ENCODE measurements at regions not wholly inside any gene's neighbourhood (a gene's known extent, or its start where the extent isn't known, plus 50 kb on each side); places are given as distances from the start of the nearest gene placed in this dataset.
A peak's percentile ranks its signal among the peaks of the same experiment; 100 is the strongest.
"Not testable (repeated sequence)": the region's sequence is repeated elsewhere in the genome, so short reads cannot be mapped to it uniquely, and the experiment has no call there.

DNA sequence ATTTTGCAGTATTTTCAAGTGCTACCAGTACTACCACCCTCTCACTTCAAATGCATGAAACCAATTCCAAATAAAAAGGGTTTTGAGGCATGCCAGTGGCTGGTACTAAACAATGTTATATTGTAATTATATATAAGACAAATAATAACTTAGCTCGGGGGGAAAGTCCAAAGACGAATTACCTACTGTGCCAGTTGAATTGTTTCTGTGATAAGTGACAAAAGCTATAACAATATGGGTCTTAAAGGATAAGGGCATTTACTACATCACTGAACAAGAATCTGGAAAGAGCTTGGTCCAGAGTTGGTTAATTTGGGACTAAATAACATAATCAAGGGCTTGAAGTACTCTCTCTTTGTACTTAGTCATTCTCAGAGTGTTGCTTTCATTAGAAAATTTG is 404.7 kb upstream of the CHAC2 start:
- no peak for DNase-seq (ENCODE audit: low spot score)

DNA sequence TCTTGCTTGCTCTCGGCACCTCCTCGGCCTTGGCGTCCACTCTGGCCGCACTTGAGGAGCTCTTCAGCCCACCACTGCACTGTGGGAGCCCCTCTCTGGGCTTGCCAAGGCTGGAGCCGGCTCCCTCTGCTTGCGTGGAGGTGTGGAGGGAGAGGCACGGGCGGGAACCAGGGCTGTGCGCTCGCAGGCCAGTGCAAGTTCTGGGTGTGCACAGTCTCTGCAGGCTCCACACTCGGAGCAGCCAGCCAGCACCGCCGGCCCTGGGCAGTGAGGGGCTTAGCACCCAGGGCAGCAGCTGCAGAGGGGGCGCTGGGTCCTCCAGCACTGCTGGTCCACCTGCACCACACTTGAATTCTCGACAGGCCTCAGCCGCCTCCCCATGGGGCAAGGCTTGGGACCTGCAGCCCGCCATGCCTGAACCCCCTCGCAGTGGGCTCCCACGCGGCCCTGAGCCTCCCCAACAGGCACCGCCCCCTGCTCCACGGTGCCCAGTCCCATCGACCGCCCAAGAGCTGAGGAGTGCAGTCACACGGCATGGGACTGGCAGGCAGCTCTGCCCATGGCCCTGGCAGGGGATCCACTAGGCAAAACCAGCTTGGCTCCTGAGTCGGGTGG is 411.2 kb upstream of the CHAC2 start:
- DNase-seq (ENCODE audit: low spot score): no peak

DNA sequence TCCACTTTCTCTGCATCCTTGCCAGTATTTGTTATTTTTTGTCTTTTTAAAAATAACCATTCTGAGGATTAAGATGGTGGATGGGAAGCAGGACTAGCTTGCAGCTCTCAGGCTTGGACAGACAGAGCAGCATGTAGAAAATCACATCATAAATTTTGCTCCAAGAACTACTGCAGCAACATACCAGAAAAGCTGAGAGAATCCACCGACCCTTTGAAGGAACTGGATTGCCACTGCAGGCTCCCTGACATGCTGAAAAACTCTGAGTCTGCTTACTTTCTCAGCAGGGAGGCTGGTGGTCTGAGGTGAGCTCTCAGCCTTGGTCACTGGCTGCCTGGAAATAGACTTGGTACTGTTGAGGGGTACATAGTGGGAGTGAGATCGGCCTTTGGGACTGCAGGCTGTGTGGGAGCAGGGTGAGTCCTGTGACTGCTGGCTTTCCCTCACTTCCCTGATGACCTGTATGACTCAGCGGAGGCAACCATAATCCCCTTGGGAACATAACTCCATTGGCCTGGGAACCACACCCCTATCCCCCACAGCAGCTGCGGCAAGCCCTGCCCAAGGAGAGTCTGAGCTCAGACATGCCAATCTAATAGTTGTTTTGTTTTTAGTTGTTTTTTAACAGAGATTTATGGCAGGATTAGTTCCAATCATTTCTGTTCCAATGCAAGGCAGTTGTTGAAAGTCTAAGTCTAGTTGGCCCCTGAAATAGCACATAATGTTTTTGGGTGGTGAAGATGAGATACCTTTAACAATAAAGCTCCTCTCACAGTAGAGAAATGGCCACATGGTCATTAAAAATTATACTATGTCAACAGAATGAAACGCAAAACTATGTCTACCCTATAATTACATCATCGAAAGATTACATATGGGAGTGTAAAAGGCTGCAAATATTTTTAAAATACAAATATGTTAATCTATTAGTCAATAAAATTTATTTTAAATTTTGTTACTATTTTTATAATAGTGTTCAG is 414.2 kb upstream of the CHAC2 start:
- DNase-seq (ENCODE audit: low spot score): no peak

DNA sequence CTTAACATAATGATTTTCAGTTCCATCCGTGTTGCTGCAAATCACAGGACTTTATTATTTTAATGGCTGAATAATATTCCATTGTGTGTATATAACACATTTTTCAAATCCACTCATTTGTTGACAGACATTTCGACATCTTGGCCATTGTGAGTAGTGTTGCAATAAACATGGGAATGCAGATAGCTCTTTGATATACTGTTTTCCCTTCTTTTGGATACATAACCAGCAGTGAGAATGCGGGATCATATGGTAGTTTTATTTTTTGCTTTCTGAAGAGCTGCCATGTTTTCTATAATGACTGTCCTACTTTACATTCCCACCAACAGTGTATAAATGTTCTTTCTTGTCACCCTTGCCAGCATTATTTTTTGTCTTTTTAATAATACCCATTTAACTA is 420.3 kb upstream of the CHAC2 start:
- no peak for DNase-seq (ENCODE audit: low spot score)

DNA sequence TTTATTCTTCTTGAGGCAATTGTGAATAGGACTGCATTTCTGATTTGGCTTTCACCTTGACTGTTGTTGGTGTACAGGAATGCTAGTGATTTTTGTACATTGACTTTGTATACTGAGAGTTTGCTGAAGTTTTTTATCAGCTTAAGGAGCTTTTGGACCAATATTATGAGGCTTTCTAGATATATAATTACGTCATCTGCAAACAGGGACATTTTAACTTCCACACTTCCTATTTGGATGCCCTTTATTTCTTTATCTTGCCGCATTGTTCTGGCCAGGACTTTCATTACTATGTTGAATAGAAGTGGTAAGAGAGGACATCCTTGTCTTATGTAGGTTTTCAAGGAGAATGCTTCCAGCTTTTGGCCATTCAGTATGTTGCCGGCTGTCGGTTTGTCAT is 425.4 kb upstream of the CHAC2 start:
- no peak for DNase-seq (ENCODE audit: low spot score)

DNA sequence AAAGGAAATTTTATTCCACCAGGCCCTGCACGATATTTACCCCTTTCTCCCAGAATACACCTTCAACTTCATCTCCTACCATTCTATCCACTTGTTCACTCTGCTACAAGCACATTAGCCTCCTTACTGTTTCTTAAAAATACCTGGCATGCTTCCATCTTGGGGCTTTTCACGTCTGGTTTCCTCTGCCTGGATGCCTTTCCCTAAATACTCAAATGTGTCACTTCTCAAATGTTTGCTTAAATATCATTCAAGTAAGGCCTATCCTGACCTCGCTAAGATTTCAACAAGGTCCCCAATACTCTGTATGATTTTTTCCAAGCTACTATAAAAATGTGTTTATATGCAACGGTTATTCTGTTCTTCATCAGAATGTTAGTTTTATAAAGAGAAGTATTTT is 433.0 kb upstream of the CHAC2 start:
- DNase-seq (ENCODE audit: low spot score): no peak

DNA sequence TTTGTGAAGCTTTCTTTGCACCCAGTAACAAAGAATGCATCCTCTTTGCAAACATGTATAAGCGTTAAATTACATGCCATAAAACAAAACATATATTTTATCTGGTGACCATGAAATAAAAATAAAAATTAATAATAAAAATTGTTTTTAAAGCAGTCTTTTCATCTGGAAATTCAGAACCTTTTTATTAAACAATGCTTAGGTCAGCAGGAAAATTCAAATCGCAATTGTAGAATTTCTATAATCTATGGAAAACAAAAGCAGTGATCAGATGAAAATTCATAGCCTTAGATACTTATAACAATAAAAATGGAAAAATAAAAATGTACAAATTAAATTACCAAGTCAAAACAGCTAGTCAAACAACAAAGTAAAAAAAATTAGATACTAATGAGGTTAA is 435.9 kb upstream of the CHAC2 start:
- DNase-seq (ENCODE audit: low spot score): no peak

DNA sequence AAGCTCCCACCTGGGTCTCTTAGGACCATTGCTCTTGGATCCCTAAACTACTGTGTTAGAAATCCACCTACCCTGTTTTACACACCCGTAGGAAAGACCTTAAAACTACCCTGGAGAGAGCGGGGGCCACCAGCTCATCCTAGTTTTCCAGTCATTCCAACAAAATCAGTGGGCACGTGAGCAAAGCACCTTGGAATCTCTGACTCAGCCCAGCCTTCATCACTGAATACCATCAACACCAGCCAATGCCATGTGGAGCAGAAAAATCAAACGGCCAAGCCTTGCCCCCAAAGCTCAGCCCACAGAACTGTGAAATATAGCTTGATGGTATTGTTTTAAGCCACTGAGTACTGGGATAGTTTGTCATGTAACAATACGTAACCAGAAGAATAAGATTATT is 449.7 kb upstream of the CHAC2 start:
- no peak for DNase-seq (ENCODE audit: low spot score)

DNA sequence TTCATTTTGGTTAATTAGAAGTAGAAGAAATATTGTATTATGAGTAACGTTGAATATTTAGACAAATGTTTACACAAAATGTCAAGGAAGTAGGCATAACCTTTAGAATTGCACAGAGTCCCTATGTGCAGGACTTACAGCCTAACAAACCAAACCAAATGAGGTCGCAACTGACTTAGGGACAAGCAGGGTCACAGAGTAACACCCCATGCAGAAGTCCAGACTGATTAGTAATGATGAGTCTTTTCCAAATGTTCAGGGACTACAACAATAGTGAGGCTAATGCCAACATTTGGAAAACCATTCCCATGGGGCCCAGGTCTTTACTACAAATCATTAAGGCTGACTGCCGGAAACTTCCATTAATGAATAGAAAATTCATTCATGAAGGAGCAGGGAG is 452.5 kb upstream of the CHAC2 start:
- DNase-seq (ENCODE audit: low spot score): no peak

DNA sequence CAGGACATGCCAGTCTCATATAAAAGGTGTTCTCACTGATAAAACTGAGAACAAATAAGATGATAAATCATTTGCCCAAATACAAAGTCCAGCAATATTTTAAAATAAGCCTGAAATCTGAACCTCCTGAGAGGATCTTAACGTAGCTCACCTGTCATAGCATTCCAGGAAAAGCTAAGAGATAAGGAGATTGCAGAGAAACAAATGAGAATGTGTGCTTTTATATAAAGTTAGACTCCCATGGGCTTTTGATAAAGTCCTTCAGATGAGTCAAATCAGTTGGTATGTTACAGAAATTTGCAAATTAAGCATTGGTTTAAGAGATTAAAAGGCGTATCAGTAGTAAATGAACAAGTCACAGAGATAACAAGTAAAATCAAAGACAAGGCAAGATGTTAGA is 452.9 kb upstream of the CHAC2 start:
- no peak for DNase-seq (ENCODE audit: low spot score)

DNA sequence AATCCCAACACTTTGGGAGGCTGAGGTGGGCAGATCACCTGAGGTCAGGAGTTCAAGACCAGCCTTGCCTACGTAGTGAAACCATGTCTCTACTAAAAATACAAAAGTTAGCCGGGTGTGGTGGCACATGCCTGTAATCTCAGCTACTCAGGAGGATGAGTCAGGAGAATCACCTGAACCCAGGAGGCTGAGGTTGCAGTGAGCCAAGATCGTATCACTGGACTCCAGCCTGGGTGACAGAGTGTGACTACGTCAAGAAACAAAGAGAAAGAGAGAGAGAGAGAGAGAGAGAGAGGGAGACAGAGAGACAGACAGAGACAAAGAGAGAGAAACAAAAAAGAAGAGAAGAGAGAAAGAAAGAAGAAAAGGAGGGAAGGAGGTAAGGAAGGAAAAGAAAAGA is 454.0 kb upstream of the CHAC2 start:
- not testable (repeated sequence) for DNase-seq (ENCODE audit: low spot score)

DNA sequence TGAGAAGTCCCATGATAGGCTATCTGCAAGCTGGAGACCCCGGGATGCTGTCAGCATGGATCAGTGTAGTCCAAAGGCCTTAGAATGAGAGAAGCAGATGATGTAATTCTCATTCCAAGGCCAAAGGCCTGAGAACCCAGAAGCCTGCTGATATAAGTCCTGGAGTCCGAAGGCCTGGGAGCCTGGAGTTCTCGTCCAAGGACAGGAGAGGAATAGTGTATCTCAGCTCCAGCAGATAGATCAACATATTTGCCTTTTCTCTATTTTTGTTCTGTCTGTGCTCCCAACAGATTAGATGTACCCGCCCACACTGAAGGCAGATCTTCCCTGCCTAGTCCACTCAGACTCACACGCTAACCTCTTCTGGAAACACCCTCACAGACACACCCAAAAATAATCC is 454.9 kb upstream of the CHAC2 start:
- DNase-seq (ENCODE audit: low spot score): no peak

DNA sequence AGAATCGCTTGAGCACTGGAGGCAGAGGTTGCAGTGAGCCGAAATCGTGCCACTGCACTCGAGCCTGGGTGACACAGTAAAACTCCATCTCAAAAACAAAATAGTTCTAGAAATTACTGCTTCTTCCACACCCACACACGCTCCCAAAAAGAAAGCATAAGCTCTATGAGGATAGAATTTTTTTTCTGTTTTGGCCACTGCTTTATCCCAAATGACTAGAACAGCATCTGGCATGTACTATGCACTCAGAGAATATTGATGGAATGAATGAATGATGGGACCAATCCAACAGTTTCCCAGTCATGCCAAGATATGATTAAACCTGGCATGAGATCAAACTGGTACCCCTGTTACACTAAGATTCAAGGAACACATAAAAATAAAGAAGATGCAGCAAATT is 455.4 kb upstream of the CHAC2 start:
- no peak for DNase-seq (ENCODE audit: low spot score)

DNA sequence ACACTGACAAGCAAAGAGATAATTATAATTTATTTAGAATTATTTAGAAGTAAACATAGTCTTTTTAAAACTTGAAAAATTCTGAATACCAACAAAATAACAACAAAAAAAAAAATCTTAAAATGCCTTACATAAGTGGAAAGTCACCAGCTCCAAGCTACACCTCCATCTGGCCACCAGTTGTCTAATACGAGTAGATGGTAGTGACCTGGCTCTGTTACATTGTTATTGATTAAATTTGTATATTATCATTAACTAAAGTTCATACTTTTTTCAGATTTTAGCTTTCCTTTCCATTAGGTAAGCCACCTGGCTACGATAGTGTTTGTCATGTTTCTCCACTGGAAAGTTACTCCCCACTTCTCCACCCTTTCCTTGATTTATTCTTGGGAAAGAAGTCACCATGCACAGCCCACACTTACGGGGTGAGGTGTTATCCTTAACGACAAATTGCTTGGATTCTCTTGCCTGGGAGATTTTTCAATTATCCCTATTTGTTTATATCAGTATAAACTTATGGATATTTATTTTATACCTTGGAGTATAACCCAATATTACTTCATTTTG is 464.5 kb upstream of the CHAC2 start:
- no peak for DNase-seq (ENCODE audit: low spot score)

DNA sequence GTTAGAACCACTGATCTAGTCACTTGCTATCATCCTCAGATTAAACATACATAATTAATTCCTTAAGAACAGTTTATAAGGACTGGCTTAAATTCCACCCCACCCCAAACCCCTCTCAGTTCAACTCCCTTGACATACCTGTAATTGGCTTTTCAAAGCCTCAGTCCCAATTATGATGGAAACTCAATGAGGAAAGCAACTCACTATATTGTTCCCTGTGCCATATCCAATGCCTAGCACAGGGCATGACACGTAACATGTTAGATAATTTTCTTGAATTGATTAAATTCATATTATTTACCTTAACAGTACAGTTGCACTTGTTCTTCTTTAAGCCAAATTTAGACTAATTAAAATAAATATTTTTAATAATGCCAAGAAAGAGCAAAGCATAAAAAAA is 465.1 kb upstream of the CHAC2 start:
- no peak for DNase-seq (ENCODE audit: low spot score)

DNA sequence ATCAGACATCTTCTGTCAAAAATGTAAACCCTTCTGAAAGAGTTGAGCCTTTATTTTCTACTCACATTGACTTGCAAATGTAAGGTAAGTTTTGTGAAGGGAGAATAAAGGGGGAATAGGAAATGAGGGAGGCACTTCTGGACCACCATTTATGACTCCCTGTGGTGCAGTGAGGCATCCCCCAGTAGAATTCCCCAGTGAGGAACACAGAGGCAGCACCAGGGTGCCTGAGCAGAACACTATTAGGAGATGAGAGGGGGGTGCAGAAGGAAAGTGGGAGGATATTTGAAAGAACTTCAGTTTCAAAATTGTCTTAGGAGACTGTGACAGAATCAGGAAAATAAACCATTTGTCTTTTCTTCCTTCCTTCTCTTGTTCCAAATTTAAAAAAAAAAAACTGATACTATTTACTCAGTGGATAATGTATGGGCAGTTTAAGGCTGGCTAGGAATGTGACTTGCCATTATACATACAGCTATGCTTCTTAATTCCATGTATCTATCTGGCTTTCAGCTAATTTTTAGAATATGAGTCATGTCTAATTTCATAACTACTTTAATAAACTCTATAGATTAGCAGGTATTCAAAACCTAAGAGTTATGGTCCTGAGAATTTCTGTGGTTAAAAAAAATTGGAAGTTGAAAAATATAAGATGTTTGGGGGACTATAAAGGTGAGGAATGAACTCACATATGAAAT is 478.1 kb upstream of the CHAC2 start:
- no peak for DNase-seq (ENCODE audit: low spot score)

DNA sequence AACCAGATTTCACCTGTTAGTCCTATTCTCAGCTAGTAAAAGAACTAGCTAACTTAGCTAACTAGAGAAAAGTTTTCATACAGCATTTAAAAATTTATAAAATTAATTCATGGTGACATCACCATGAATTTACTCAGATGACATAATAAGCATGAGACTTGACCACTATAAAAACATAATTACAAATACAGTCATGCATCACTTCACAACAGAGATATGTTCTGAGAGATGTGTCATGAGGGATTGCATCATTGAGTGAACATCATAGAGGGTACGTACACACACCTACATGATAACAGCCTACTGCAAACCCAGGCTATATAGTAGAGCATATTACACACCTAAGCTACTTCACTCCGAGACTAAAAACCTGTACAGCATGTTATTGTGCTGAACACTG is 481.3 kb upstream of the CHAC2 start:
- DNase-seq (ENCODE audit: low spot score): peak; percentile 61

DNA sequence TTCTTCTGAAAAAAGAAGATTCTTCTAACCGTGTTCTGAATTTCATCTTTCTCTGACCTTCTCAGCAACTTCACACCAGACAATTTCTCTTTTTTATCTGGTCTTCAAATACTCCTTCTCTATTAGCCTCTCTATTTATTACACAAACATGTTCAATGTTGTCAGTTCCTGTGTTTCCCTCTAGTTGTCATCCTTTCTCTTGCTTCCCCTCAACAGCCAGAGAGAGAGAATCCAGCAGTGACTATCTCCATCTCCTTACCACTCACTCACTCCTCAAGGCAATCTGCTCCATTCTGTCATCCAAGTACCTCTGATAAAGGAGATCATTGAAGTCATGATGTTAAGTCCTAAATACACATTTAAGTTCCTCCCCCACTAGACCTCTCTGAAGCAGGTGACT is 491.9 kb upstream of the CHAC2 start:
- DNase-seq (ENCODE audit: low spot score): no peak

DNA sequence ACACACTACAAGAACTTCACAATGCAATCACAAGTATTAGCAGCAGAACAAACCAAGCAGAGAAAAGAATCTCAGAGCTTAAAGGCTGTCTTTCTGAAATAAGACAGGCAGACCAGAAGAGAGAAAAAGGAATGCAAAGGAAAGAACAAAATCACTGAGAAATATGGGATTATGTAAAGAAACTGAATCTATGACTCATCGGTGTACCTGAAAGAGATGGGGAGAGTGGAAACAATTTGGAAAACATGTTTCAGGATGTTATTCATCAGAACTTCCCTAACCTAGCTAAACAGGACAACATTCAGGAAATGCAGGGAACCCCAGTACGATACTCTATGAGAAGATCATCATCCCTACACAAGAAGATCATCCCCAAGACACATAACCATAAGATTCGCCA is 499.0 kb upstream of the CHAC2 start:
- no peak for DNase-seq (ENCODE audit: low spot score)

DNA sequence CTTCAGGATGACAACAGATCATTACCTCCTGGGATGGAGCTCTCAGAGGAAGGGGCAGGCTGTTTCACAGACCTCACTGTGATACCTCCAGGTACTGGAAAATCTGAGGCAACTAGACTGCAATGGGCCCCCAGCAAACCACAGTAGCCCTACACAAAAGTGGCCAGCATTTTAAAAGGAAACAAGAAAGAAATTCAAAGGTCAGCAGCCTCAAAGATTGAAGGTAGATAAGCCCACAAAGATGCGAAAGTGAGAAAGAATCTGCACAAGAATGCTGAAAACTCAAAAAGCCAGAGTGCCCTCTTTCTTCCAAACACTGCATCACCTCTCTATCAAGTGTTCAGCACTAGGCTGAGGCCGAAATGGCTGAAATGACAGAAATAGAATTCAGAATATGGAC is 499.5 kb upstream of the CHAC2 start:
- DNase-seq (ENCODE audit: low spot score): no peak

DNA sequence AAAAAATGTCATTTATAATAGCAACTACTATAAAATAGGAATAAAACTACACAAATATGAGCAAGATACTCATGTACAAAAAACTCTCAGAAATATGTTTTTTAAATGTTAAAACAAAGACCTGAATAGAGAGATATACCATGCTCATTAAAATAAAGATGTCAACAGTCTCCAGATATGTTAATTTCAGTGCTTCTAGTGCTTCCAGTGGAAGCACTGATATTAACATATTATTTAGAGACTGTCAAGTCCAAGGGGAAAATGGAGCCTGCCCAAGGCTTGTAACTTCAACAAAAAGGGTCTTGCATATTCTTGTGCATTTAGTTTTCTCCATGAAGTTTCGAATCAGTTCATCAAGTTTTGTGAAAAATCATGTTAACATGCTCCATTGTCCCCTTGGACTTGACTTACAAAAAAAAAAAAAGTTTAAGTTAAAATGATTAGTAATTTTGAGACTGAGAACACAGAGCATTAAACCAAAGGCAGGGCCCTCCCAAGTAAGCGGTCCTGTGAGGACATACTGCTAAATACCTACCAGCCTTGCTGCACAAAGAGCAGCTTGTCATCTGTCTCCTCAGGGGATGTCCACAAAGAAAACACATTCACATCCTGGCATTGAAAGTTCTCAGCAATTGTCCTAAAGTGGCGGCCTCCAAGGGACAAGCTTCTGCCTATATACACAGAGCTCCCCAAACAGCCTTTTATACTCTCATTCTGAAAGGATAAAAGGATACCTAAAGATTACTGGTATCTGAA is 501.9 kb upstream of the CHAC2 start:
- no peak for DNase-seq (ENCODE audit: low spot score)

DNA sequence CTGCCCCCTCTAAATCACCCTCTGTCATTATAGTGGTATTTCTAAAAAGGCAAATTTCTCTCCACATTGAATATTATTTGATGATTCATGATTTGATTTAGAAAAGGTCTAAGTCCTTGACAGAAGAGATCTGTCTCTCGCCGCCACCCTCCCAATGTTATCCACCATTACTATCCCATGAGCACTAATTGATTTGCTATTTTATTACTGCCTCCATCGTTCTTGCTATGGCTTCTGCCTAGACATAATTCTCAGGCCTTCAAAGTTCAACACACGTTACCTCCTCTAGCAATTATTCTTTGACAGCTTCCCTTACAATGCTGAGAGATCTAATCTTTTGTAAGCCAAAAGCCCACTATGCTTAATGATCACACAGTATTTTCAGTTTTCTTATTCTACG is 507.0 kb upstream of the CHAC2 start:
- DNase-seq (ENCODE audit: low spot score): no peak

Data from RKO (cell line).